SK-N-SH (cell line): ENCODE measurements at regions not wholly inside any gene's neighbourhood (a gene's known extent, or its start where the extent isn't known, plus 50 kb on each side); places are given as distances from the start of the nearest gene placed in this dataset.

Source experiments
- EZH2phosphoT487 ChIP-seq: fragments of 200-600 bp; sonication (generic); IDR thresholded peaks from 2 replicates; pipeline ENCODE4 v1.6.1; 2017; ENCODE audit warnings: low read depth, mixed run types, mild to moderate bottlenecking, antibody characterized with exemption, moderate library complexity, borderline replicate concordance
- FOXJ3 ChIP-seq: sonication (generic); formaldehyde crosslinking; IDR thresholded peaks from 2 replicates; pipeline ENCODE4 v1.5.1; 2020; ENCODE audit warnings: mild to moderate bottlenecking, missing genetic modification reagents
- FOXM1 ChIP-seq: IDR thresholded peaks from 2 replicates; pipeline ENCODE4 v1.4.0; 2012; ENCODE audit warnings: low read depth, mild to moderate bottlenecking
- RAD21 ChIP-seq: IDR thresholded peaks from 2 replicates; pipeline ENCODE4 v1.6.1; 2012; ENCODE audit warnings: mild to moderate bottlenecking, low read length
- RFX5 ChIP-seq: IDR thresholded peaks from 2 replicates; pipeline ENCODE4 v1.6.1; 2012; ENCODE audit warnings: mild to moderate bottlenecking, improper control_type of control experiment, low read length
- RXRA ChIP-seq: IDR thresholded peaks from 2 replicates; pipeline ENCODE4 v1.4.0; 2012; ENCODE audit warnings: low read depth, mild to moderate bottlenecking, borderline replicate concordance
- TF ChIP-seq, protein P1 (sequence below): fragments of 200-600 bp; sonication (generic); IDR thresholded peaks from 2 replicates; pipeline ENCODE4 v1.6.1; 2017; ENCODE audit warnings: antibody characterized with exemption, mild to moderate bottlenecking, moderate library complexity
- TF ChIP-seq, protein P2 (sequence below): IDR thresholded peaks from 2 replicates; pipeline ENCODE4 v1.4.0; 2012; ENCODE audit warnings: low read depth, borderline replicate concordance
- TF ChIP-seq, protein P3 (sequence below): IDR thresholded peaks from 2 replicates; pipeline ENCODE4 v1.4.0; 2012; ENCODE audit warnings: low read depth, borderline replicate concordance
- TF ChIP-seq, protein P4 (sequence below): IDR thresholded peaks from 2 replicates; pipeline ENCODE4; 2012

DNA sequence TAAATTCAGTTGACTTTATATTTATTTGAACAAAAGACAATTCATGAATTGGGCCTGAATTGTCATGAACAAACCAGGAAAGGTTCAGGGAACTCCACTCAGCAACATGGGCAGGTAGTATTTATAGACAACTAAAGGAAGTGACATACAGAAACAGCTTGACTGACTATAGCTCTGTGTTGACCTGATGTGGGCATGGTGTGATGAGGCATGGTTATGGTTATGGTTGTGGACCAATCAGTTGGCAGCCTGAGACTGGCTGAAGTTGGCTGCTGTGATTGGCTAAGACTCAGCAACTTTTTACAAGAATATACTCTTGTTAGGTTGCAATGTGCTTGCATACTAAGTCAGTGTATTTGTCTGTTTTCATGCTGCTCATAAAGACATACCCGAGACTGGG is 108.4 kb downstream of the HS3ST3B1 start:
- TF ChIP-seq, protein P1, sequence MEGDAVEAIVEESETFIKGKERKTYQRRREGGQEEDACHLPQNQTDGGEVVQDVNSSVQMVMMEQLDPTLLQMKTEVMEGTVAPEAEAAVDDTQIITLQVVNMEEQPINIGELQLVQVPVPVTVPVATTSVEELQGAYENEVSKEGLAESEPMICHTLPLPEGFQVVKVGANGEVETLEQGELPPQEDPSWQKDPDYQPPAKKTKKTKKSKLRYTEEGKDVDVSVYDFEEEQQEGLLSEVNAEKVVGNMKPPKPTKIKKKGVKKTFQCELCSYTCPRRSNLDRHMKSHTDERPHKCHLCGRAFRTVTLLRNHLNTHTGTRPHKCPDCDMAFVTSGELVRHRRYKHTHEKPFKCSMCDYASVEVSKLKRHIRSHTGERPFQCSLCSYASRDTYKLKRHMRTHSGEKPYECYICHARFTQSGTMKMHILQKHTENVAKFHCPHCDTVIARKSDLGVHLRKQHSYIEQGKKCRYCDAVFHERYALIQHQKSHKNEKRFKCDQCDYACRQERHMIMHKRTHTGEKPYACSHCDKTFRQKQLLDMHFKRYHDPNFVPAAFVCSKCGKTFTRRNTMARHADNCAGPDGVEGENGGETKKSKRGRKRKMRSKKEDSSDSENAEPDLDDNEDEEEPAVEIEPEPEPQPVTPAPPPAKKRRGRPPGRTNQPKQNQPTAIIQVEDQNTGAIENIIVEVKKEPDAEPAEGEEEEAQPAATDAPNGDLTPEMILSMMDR, result no peak
- TF ChIP-seq RXRA, result no peak
- TF ChIP-seq FOXM1, result no peak
- no peak for TF ChIP-seq EZH2phosphoT487
- TF ChIP-seq, protein P2, sequence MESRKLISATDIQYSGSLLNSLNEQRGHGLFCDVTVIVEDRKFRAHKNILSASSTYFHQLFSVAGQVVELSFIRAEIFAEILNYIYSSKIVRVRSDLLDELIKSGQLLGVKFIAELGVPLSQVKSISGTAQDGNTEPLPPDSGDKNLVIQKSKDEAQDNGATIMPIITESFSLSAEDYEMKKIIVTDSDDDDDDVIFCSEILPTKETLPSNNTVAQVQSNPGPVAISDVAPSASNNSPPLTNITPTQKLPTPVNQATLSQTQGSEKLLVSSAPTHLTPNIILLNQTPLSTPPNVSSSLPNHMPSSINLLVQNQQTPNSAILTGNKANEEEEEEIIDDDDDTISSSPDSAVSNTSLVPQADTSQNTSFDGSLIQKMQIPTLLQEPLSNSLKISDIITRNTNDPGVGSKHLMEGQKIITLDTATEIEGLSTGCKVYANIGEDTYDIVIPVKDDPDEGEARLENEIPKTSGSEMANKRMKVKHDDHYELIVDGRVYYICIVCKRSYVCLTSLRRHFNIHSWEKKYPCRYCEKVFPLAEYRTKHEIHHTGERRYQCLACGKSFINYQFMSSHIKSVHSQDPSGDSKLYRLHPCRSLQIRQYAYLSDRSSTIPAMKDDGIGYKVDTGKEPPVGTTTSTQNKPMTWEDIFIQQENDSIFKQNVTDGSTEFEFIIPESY, result no peak
- TF ChIP-seq RAD21, result no peak
- no peak for TF ChIP-seq RFX5
- TF ChIP-seq, protein P3, sequence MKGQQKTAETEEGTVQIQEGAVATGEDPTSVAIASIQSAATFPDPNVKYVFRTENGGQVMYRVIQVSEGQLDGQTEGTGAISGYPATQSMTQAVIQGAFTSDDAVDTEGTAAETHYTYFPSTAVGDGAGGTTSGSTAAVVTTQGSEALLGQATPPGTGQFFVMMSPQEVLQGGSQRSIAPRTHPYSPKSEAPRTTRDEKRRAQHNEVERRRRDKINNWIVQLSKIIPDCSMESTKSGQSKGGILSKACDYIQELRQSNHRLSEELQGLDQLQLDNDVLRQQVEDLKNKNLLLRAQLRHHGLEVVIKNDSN, result no peak
- TF ChIP-seq, protein P4, sequence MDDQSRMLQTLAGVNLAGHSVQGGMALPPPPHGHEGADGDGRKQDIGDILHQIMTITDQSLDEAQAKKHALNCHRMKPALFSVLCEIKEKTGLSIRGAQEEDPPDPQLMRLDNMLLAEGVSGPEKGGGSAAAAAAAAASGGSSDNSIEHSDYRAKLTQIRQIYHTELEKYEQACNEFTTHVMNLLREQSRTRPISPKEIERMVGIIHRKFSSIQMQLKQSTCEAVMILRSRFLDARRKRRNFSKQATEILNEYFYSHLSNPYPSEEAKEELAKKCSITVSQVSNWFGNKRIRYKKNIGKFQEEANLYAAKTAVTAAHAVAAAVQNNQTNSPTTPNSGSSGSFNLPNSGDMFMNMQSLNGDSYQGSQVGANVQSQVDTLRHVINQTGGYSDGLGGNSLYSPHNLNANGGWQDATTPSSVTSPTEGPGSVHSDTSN, result no peak
- no peak for TF ChIP-seq FOXJ3
